Femur (tissue), 1 donor: ENCODE measurements at regions not wholly inside any gene's neighbourhood (a gene's known extent, or its start where the extent isn't known, plus 50 kb on each side); places are given as distances from the start of the nearest gene placed in this dataset.

Source experiments
- DNase-seq: peaks from one replicate; pipeline ENCODE4 v3.0.0-alpha.2; 2017

GRCh38 chr20:60249436-60249835 is 291.2 kb downstream of the CDH26 start:
- DNase-seq = no peak

GRCh38 chr20:60250251-60250650 is 292.0 kb downstream of the CDH26 start:
- DNase-seq = no peak

DNA sequence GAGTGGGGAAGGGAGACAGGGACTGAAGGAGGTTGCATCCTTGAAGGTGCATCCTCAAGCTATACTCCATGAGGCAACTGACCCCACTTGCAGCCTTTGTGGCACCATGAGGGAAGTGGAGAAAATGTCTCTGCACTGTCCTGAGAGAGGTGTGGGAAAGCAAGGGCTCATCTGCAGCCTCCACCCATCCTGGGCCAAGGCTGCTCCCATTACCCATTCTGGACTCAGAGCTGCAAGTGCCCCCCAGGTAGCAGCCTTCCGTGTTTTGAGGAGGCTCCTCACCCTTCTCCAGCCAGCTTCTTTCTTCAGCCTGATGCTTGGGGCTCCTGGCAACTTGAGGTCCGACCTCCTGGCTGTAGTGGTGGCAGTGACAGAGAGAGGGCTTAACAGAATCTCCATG is 294.6 kb downstream of the CDH26 start:
- no peak for DNase-seq

GRCh38 chr20:60253471-60253870 is 295.2 kb downstream of the CDH26 start:
- no peak for DNase-seq

- DNase-seq = no peak
These were observed 296.7 kb downstream of the CDH26 start for GRCh38 chr20:60254901-60255411.

DNA sequence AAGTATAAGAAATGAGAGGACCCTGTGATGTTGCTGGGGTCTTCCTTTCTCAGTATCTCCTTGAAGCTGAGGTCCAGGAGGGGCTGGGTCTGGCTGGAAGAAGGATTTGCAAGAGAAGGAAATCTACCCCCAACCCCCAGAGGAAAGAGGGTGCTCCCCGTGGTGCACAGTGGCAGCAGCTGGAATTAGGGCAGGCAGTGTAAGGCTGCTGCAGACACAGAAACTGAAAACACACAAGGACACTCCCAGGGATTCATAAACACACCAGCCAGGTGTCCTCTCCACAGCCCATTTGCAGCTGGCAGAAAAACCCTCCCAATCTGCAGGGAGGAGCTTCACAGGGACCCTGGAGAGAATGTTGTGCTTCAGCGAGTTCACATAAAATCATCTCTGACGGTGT is 297.2 kb downstream of the CDH26 start:
- DNase-seq = no peak

- DNase-seq = no peak
These were observed 297.6 kb downstream of the CDH26 start for GRCh38 chr20:60255866-60256265.

GRCh38 chr20:60256811-60257210 is 298.6 kb downstream of the CDH26 start:
- no peak for DNase-seq

- no peak for DNase-seq
These were observed 299.4 kb downstream of the CDH26 start for GRCh38 chr20:60257671-60258070.

- no peak for DNase-seq
These were observed 300.1 kb downstream of the CDH26 start for GRCh38 chr20:60258255-60258863.

GRCh38 chr20:60261333-60261732 is 303.1 kb downstream of the CDH26 start:
- DNase-seq = no peak

DNA sequence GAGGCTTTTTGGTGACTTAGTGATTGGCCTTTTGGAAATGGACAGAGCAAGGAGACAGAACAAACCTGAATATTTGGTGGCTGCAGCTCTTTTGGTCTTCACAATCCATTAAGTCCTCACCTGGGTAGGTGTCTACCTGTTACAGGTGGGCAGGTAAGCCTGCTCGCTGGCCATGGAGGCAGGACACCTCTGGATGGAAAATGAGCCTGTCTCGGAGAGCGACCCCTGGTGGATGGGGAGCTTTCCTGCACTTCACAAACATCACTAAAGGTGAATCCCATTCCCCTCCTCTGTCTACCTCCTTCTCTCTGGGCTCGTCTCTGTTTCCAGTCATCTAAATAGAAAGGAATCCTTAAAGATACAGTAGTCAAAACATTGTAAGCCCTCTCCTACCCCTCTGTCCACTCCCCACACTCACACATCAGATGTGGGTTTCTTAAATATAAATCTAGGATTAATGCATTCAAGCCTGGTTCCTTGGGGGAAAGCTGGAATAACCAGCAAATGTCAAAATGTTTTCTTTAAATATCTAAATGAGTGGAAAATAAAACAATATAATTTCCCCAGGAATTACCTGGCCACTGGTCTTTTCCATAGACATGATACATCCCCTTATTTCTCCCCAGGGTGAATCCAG is 304.9 kb downstream of the CDH26 start:
- no peak for DNase-seq

- no peak for DNase-seq
These were observed 305.8 kb downstream of the CDH26 start for GRCh38 chr20:60263725-60264709.

DNA sequence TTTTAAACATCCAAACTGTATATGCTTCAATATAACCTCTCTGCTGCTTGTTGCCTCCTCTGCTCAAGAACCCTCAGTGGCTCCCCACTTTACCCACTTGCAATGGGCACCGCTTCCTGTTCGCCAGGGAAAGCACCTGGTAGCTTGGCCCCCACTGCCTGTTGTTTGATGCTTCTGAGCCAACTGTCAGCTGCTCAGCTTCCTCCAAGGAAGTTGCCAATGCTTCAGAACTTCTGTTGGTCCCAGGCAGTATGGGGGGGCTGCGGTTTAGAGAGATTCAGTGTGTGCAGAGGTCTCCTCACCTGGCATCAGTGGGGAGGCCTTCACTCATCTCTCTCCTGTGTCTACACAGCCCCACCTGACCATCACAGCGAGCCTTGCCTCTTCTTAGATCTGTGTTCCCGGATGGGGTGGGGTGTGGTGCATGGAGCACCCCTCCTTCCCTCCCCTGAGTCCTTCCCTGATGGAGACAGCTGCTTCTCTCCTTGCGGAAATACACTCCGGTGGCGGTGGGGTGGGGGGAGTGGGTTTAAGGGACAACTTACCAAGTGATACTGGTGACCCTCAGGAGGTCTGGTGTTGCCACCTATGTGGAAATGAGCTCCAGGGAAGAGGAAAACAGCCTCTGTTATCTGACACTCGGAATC is 308.1 kb downstream of the CDH26 start:
- no peak for DNase-seq

DNA sequence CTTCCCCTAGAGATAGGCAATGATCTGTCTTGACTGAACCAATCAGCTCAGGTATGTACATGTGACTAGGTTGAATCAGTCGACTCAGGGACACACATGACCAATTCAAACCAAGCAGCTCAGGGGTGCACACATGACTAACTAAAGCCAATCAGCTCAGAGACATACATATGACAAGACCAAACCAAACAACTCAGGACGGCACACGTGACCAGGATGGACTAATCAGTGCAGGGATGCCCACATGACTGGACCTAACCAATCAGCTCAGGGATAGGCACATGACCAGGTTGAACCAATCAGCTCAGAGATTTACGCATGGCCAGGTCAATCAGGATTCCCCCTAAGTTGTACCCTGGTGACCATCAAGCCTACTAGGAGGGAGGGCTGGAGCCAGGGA is 310.3 kb downstream of the CDH26 start:
- DNase-seq = no peak

- DNase-seq = no peak
These were observed 311.4 kb downstream of the CDH26 start for GRCh38 chr20:60269573-60270162.

DNA sequence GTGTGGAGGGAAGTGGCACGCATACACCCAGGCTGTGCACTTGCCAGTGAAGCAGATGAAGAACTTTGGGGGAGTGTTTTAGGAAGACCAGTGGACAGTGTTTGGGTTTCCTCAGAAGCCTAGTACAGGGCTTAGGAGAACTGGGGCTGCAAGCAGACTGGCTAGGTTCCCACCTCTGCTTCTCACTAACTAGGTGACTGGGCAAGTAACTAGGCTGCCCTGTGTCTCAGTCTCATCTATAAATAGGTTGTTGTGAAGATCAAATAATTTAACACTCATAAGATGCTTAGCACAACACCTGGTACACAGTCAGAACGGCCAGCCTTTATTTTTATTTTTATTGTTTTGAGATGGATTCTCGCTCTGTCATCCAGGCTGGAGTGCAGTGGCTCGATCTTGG is 312.1 kb downstream of the CDH26 start:
- DNase-seq = no peak

DNA sequence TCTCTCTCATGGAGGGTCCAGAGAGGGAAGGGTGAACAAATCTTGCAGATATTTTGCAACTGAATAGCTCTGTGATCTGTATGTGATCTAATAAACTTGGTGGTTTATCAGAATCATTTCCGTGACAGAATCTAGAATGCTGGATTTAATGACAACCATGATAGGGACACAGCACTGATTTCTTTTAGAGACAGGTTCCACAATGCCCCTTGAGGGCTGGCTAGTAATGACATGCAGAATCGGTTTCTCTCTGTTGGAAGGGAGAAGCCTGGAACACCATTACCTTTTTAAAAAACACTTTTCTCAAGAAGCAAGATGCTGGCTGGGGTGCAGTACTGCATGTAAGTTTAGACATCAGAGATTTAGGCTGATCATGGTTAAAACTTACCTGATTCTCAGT is 313.4 kb downstream of the CDH26 start:
- no peak for DNase-seq

GRCh38 chr20:60272790-60273189 is 314.6 kb downstream of the CDH26 start:
- DNase-seq = no peak

DNA sequence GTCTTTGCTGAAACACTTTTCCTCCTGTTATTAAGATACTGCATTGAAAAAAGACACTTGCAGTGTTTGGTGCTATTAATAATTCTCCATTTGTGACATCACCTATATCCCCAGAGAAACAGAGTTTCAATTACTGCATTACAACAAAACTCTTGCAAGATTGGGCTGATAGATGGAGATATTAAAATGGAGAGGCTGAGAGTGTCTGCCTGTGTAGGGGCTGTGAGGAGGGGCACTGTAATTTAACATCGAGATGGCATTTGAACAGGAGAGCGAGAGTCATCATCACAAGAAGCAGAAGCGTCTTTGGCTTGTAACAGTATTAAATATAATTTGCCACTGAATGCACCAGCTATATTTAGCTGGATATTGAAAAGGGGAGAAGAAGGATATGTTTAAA is 316.5 kb downstream of the CDH26 start:
- no peak for DNase-seq

- DNase-seq = no peak
These were observed 323.1 kb downstream of the CDH26 start for GRCh38 chr20:60281295-60281694.

GRCh38 chr20:60283281-60283680 is 325.1 kb downstream of the CDH26 start:
- no peak for DNase-seq

GRCh38 chr20:60286764-60287163 is 328.5 kb downstream of the CDH26 start:
- DNase-seq = no peak
